D721Med (cell line): ENCODE measurements at regions not wholly inside any gene's neighbourhood (a gene's known extent, or its start where the extent isn't known, plus 50 kb on each side); places are given as distances from the start of the nearest gene placed in this dataset.

Experiments
- DNase-seq: peaks from one replicate; pipeline ENCODE4 v3.0.0; 2011; ENCODE audit warnings: low spot score; ENCODE audit not compliant: insufficient read length
- FAIRE-seq: peaks from 2 replicates; lab custom pipeline; 2011; peaks lifted over from hg19 to GRCh38; lab: Jason Lieb, UNC
- CTCF ChIP-seq: IDR thresholded peaks from 2 replicates; pipeline ENCODE4 v1.5.1; 2012; ENCODE audit warnings: mild to moderate bottlenecking, control low read depth; ENCODE audit not compliant: insufficient read depth; ENCODE audit errors: missing control alignments

GRCh38 chr1:204736836-204737235 lies 51.3 kb upstream of the LRRN2 start:
- no peak for TF ChIP-seq CTCF
- no peak for FAIRE-seq
- DNase-seq: no peak

GRCh38 chr1:204738506-204738905 lies 53.0 kb upstream of the LRRN2 start:
- no peak for TF ChIP-seq CTCF
- DNase-seq (no peak), FAIRE-seq (peak; percentile 84)

GRCh38 chr1:204740354-204740753 lies 54.8 kb upstream of the LRRN2 start:
- FAIRE-seq: peak; percentile 96
- TF ChIP-seq CTCF: no peak

GRCh38 chr1:204741440-204741839 lies 55.9 kb upstream of the LRRN2 start:
- no peak for DNase-seq
- no peak for TF ChIP-seq CTCF
- FAIRE-seq: peak; percentile 84

More at GRCh38 chr1:204740354-204740753, 54.8 kb upstream of the LRRN2 start:
- DNase-seq: no peak

GRCh38 chr1:204742676-204743251 lies 57.2 kb upstream of the LRRN2 start:
- no peak for TF ChIP-seq CTCF
- FAIRE-seq: peak; percentile 86

GRCh38 chr1:204744107-204744779 lies 58.7 kb upstream of the LRRN2 start:
- no peak for DNase-seq
- no peak for FAIRE-seq
- no peak for TF ChIP-seq CTCF

More at GRCh38 chr1:204742676-204743251, 57.2 kb upstream of the LRRN2 start:
- no peak for DNase-seq
